ENCODE measurements at regions not wholly inside any gene's neighbourhood (a gene's known extent, or its start where the extent isn't known, plus 50 kb on each side); places are given as distances from the start of the nearest gene placed in this dataset.

DNA sequence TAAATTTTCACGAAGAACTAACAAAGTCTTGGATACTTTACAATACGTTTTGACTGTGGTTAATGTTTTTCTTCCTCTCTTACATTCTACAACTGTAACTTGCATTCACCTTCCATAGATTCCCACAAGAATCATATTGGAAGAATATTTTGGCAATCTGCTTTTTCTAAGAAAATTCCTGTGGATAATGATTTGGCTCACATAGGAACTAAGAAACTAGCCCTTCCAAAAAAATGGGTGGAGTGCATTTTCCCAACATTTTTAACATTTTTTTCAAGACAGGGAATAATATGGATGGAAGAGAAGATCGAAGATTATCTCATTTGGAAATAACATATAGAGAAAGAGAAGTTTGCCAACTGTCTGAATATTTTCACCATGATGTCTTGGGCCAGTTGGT lies 256.9 kb upstream of the POU2AF2 start:
- ATAC-seq (no peak), DNase-seq (no peak)
- intact Hi-C loops (cut with DNase I) = no loop called here
- no peaks in the 10 kb centered on the region for H3K36me3 ChIP-seq
- H3K4me3 ChIP-seq = no peak overlapping the region
- no peaks in the 10 kb centered on the region for H3K27me3 ChIP-seq
- no peak overlapping the region for H3K27ac ChIP-seq
- H3K9me3 ChIP-seq = no peaks in the 10 kb centered on the region
- TF ChIP-seq, protein P1, sequence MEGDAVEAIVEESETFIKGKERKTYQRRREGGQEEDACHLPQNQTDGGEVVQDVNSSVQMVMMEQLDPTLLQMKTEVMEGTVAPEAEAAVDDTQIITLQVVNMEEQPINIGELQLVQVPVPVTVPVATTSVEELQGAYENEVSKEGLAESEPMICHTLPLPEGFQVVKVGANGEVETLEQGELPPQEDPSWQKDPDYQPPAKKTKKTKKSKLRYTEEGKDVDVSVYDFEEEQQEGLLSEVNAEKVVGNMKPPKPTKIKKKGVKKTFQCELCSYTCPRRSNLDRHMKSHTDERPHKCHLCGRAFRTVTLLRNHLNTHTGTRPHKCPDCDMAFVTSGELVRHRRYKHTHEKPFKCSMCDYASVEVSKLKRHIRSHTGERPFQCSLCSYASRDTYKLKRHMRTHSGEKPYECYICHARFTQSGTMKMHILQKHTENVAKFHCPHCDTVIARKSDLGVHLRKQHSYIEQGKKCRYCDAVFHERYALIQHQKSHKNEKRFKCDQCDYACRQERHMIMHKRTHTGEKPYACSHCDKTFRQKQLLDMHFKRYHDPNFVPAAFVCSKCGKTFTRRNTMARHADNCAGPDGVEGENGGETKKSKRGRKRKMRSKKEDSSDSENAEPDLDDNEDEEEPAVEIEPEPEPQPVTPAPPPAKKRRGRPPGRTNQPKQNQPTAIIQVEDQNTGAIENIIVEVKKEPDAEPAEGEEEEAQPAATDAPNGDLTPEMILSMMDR (IDR thresholded peaks at IDR 0.05) = no peak
- peaks cover 0 to 17% (median 0%) of the 10 kb centered on the region in 9 donors for H3K4me1 ChIP-seq
- WGBS, 2 donors = 65 to 67% methylated on average over 3 of the region's 3 CpGs

DNA sequence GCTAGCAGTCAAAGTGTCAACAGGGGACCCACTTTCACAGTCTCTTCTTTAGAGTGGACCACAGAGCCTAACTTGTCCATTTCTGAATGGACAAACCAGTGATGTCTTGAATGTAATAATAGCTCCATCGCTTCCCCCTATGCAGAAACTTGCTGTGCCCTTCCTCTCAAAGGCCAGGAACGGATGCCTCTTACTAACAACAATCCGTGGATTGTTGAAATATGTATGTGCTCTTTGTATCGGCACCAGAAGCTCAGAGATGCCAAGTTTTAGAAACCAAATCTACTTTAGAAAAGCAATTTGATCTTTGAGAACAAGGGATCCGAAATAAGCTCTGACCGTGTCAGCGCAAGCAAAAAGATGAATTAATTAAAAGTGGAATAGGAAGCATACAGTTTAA lies 259.5 kb upstream of the POU2AF2 start:
- 83 to 86% methylated on average over 7 of the region's 7 CpGs for WGBS, 2 donors
- H3K36me3 ChIP-seq = no peaks in the 10 kb centered on the region
- DNase-seq (no peak), ATAC-seq (no peak)
- H3K27me3 ChIP-seq = no peaks in the 10 kb centered on the region
- H3K9me3 ChIP-seq = no peaks in the 10 kb centered on the region
- H3K4me3 ChIP-seq = no peak overlapping the region
- intact Hi-C loops (cut with DNase I) = no loop called here
- H3K27ac ChIP-seq = no peak overlapping the region
- H3K4me1 ChIP-seq = peaks cover 0 to 13% (median 0%) of the 10 kb centered on the region in 9 donors
- TF ChIP-seq, protein P1 (IDR thresholded peaks at IDR 0.05) = no peak

DNA sequence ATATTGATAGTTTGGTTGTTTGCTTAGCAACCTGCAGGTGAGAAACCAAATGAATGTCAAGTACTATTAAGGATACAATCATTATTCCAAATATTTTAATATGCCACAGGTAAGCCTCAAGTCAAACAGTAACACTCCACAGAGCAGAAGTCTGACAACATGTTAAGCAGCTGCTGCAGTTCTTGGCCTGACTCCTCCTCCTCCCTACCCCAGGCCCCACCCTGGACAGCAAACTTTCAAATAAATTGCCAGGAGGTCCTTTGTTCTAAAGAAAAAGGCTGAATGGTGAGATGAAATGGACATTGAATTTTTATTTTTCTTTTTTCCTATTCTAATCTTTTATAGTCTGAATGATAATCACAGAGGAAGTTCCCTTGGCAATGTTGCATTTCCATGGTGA lies 260.0 kb upstream of the POU2AF2 start:
- H3K9me3 ChIP-seq = no peaks in the 10 kb centered on the region
- TF ChIP-seq, protein P1 (IDR thresholded peaks at IDR 0.05) = no peak
- H3K4me3 ChIP-seq = no peak overlapping the region
- intact Hi-C loops (cut with DNase I) = no loop called here
- no peaks in the 10 kb centered on the region for H3K36me3 ChIP-seq
- no peak for ATAC-seq
- no peak for DNase-seq
- H3K27ac ChIP-seq = no peak overlapping the region
- no peaks in the 10 kb centered on the region for H3K27me3 ChIP-seq
- peaks cover 0 to 13% (median 0%) of the 10 kb centered on the region in 9 donors for H3K4me1 ChIP-seq

DNA sequence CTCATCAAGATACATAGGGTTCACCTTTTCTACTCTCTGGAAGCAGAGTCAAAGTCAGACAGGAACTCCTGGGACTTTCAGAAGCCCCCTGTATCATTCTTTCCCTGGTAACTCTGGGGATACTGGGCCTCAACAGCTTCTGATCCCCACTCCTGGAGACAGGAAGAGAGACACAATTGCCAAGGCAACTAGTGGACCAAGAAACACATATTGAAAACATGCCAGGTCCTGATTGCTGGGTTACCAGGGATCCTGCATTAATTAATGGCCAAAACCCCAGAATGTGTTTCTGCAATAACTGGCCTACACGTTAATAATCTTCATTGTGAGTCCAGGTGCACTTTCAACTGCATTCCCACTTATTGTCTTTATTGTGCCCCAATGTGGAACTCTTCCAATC lies 260.8 kb upstream of the POU2AF2 start:
- no peak for DNase-seq
- Histone ChIP-seq H3K27ac (no peak overlapping the region), H3K4me3 (no peak overlapping the region), H3K27me3 (no peaks in the 10 kb centered on the region), H3K36me3 (no peaks in the 10 kb centered on the region), H3K9me3 (peaks cover 0 to 1% (median 0%) of the 10 kb centered on the region in 11 donors), H3K4me1 (peaks cover 0 to 4% (median 0%) of the 10 kb centered on the region in 9 donors)
- WGBS, 2 donors = 75 to 79% methylated on average over 1 of the region's 1 CpG
- TF ChIP-seq, protein P1 (IDR thresholded peaks at IDR 0.05) = no peak
- no peak for ATAC-seq
- intact Hi-C loops (cut with DNase I) = no loop called here
